Caco-2 (cell line): ENCODE measurements at regions not wholly inside any gene's neighbourhood (a gene's known extent, or its start where the extent isn't known, plus 50 kb on each side); places are given as distances from the start of the nearest gene placed in this dataset.

Experiments used
- BruUV-seq: library from RNA; stranded (reverse); fragments of 400-500 nt; replicated peaks from 2 replicates; lab custom pipeline; 2021; lab: Mats Ljungman, UMichigan
- CTCF ChIA-PET: fragments of 300-600 bp; sonication (Branson Sonifier 250); formaldehyde crosslinking; loops from one replicate; lab custom pipeline; 2022; ENCODE audit warnings: antibody characterized with exemption; lab: Charles Lee
- POLR2A ChIA-PET: fragments of 300-600 bp; sonication (Branson Sonifier 250); formaldehyde crosslinking; loops from one replicate; lab custom pipeline; 2022; ENCODE audit warnings: antibody characterized with exemption; lab: Charles Lee
- DNase-seq, 2 experiments: peaks; one replicate each; pipeline versions ENCODE4 v3.0.0 to v3.0.0-alpha.2; 2020 to 2022
- H3K27me3 ChIP-seq: replicated peaks from 2 replicates; pipeline ENCODE4 v1.6.0; 2011; ENCODE audit warnings: low read length; ENCODE audit not compliant: control insufficient read depth, insufficient read depth
- H3K36me3 ChIP-seq: 2 replicates; pipeline ENCODE4 v1.5.1; 2011; ENCODE audit warnings: low read length; ENCODE audit not compliant: control insufficient read depth, insufficient read depth
- H3K4me1 ChIP-seq: fragments of 250-450 bp; sonication (Bioruptor Pico); 2 replicates; pipeline ENCODE4 v1.5.1; 2020; ENCODE audit warnings: mild to moderate bottlenecking
- H3K4me3 ChIP-seq: 2 replicates; pipeline ENCODE4 v1.5.1; 2011; ENCODE audit warnings: low read depth, mild to moderate bottlenecking, control low read depth, low read length
- H3K9me3 ChIP-seq: fragments of 250-450 bp; sonication (Bioruptor Pico); 2 replicates; pipeline ENCODE4 v1.5.1; 2020; ENCODE audit warnings: mild to moderate bottlenecking, moderate library complexity
- H3K27ac Mint-ChIP-seq: one replicate; pipeline ENCODE4 v1.8.0; 2022; ENCODE audit warnings: mixed read lengths; ENCODE audit not compliant: unreplicated experiment
- H3K27me3 Mint-ChIP-seq: one replicate; pipeline ENCODE4 v1.8.0; 2022; ENCODE audit warnings: mixed read lengths; ENCODE audit not compliant: insufficient read depth, unreplicated experiment
- H3K36me3 Mint-ChIP-seq: one replicate; pipeline ENCODE4 v1.8.0; 2022; ENCODE audit warnings: mild to moderate bottlenecking, mixed read lengths; ENCODE audit not compliant: insufficient read depth, unreplicated experiment
- H3K4me1 Mint-ChIP-seq: one replicate; pipeline ENCODE4 v1.8.0; 2022; ENCODE audit warnings: low read depth, mixed read lengths; ENCODE audit not compliant: unreplicated experiment
- H3K4me3 Mint-ChIP-seq: one replicate; pipeline ENCODE4 v1.8.0; 2022; ENCODE audit warnings: mild to moderate bottlenecking, moderate library complexity, mixed read lengths; ENCODE audit not compliant: unreplicated experiment
- H3K9me3 Mint-ChIP-seq: one replicate; pipeline ENCODE4 v1.8.0; 2022; ENCODE audit warnings: mixed read lengths; ENCODE audit not compliant: unreplicated experiment
- CTCF ChIP-seq, 2 experiments: fragments of 200-600 bp in 1 of 2; IDR thresholded peaks; 1 replicate in 1 of 2; 2 replicates in 1 of 2; pipeline versions ENCODE4 v1.5.1 to v1.8.0; 2011 to 2022; ENCODE audit warnings: antibody characterized with exemption in 1 of 2, control low read depth in 1 of 2, inconsistent platforms in 1 of 2, low read depth in 1 of 2, low read length in 1 of 2, mild to moderate bottlenecking in 1 of 2, moderate library complexity in 1 of 2; ENCODE audit not compliant: insufficient read depth in 1 of 2, severe bottlenecking in 1 of 2, unreplicated experiment in 1 of 2
- intact Hi-C: fragments of 100-400 bp; cut with micrococcal nuclease; formaldehyde crosslinking; loops from one replicate; pipeline ENCODE4 v1.10.0; 2022; ENCODE audit not compliant: unreplicated experiment

GRCh38 chr10:83625831-83626360, 513.4 kb upstream of the GHITM start:
- Histone ChIP-seq H3K36me3 (no peaks in the 10 kb centered on the region), H3K4me3 (no peak overlapping the region), H3K9me3 (no peaks in the 10 kb centered on the region), H3K27me3 (no peaks in the 10 kb centered on the region), H3K4me1 (no peaks in the 10 kb centered on the region)
- no TSS peak for BruUV-seq
- Mint-ChIP-seq H3K4me3 (no peak overlapping the region), H3K9me3 (no peaks in the 10 kb centered on the region), H3K27me3 (peaks cover 3% of the 10 kb centered on the region), H3K36me3 (no peaks in the 10 kb centered on the region), H3K4me1 (no peaks in the 10 kb centered on the region), H3K27ac (no peak overlapping the region)
- no peak for DNase-seq
- intact Hi-C loops, result no loop called here
- CTCF ChIA-PET, result no interaction called here
- POLR2A ChIA-PET, result no interaction called here
- TF ChIP-seq CTCF (IDR thresholded peaks at IDR 0.05; ENCODE audit: insufficient read depth in 1 of 2, low read depth in 1 of 2, low read length in 1 of 2, severe bottlenecking in 1 of 2, unreplicated experiment in 1 of 2), result no peak

DNA sequence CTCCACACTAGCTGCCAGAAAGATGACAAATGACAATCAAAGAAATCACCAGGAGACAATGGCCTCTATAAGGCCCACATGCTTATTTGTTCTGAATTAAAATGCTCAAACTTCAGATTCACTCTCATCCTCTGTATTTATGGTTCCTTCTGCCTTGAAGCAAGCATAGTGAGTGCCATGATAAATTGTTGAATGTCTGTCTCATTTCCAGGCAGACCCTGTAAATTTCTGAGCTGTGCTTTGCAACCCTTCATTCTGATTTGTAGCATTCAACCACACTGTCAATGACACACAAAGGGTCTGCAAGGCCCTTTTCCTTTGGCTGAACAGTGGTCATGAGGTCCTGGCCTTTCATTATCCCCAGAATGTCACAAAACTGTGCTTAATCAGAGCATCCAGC, 506.6 kb upstream of the GHITM start:
- no TSS peak for BruUV-seq
- H3K27me3 Mint-ChIP-seq, result peaks cover 4% of the 10 kb centered on the region
- no peaks in the 10 kb centered on the region for H3K36me3 Mint-ChIP-seq
- no peaks in the 10 kb centered on the region for H3K9me3 Mint-ChIP-seq
- no peaks in the 10 kb centered on the region for H3K4me1 Mint-ChIP-seq
- TF ChIP-seq CTCF (IDR thresholded peaks at IDR 0.05; ENCODE audit: insufficient read depth in 1 of 2, low read depth in 1 of 2, low read length in 1 of 2, severe bottlenecking in 1 of 2, unreplicated experiment in 1 of 2), result no peak
- no peak overlapping the region for H3K4me3 Mint-ChIP-seq
- no peak for DNase-seq
- intact Hi-C loops, result no loop called here
- Histone ChIP-seq H3K4me3 (no peak overlapping the region), H3K4me1 (no peaks in the 10 kb centered on the region), H3K9me3 (no peaks in the 10 kb centered on the region), H3K27me3 (no peaks in the 10 kb centered on the region), H3K36me3 (no peaks in the 10 kb centered on the region)
- CTCF ChIA-PET, result no interaction called here
- POLR2A ChIA-PET, result no interaction called here
- no peak overlapping the region for H3K27ac Mint-ChIP-seq

DNA sequence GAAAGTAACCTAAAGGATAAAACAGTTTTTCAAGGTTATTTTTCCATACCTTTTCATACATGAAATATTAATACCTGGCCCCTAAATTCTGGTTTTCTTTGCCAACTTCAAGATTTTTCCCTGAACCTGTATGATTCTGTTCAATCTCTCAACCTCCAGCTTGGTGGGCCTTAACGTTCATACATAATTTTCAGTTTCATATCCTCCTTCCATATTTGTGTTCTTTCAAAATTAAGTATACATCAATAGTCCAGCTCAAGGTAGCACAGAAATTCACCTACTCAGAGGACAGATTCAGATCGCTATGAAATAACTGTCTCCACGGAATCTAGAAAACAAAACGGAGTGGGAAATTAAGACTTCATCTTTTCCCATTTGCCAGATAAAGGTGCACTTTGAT, 505.8 kb upstream of the GHITM start:
- H3K27ac Mint-ChIP-seq, result no peak overlapping the region

More for the DNA sequence above, 505.8 kb upstream of the GHITM start:
- no peaks in the 10 kb centered on the region for H3K9me3 Mint-ChIP-seq
- H3K4me1 ChIP-seq, result no peaks in the 10 kb centered on the region
- ChIA-PET CTCF (no interaction called here), POLR2A (no interaction called here)
- H3K36me3 ChIP-seq, result no peaks in the 10 kb centered on the region
- no peaks in the 10 kb centered on the region for H3K4me1 Mint-ChIP-seq
- BruUV-seq, result no TSS peak
- no peak for DNase-seq
- H3K9me3 ChIP-seq, result no peaks in the 10 kb centered on the region
- TF ChIP-seq CTCF (IDR thresholded peaks at IDR 0.05; ENCODE audit: insufficient read depth in 1 of 2, low read depth in 1 of 2, low read length in 1 of 2, severe bottlenecking in 1 of 2, unreplicated experiment in 1 of 2), result no peak
- H3K4me3 Mint-ChIP-seq, result no peak overlapping the region
- intact Hi-C loops, result no loop called here
- H3K27me3 Mint-ChIP-seq, result peaks cover 4% of the 10 kb centered on the region
- H3K36me3 Mint-ChIP-seq, result no peaks in the 10 kb centered on the region
- no peak overlapping the region for H3K4me3 ChIP-seq
- H3K27me3 ChIP-seq, result no peaks in the 10 kb centered on the region
